Smooth muscle cell (in vitro differentiated cells): ENCODE measurements at regions not wholly inside any gene's neighbourhood (a gene's known extent, or its start where the extent isn't known, plus 50 kb on each side); places are given as distances from the start of the nearest gene placed in this dataset.

ENCODE experiments used
- DNase-seq: peaks from one replicate; lab custom pipeline; 2025; ENCODE audit not compliant: unreplicated experiment; lab: John Stamatoyannopoulos, UW
- H2AFZ ChIP-seq: fragments of 200-600 bp; sonication (generic); 2 replicates; pipeline ENCODE4 v1.6.0; 2016; ENCODE audit warnings: antibody characterized with exemption, low read depth, mild to moderate bottlenecking
- H3F3A ChIP-seq: fragments of 200-600 bp; sonication (generic); 2 replicates; pipeline ENCODE4 v1.6.0; 2017; ENCODE audit warnings: antibody characterized with exemption, low read depth
- H3K27ac ChIP-seq: fragments of 200-600 bp; sonication (generic); 2 replicates; pipeline ENCODE4 v1.5.1; 2016; ENCODE audit warnings: low read depth, mild to moderate bottlenecking
- H3K27me3 ChIP-seq: fragments of 200-600 bp; sonication (generic); 2 replicates; pipeline ENCODE4 v1.6.1; 2016; ENCODE audit warnings: low read depth, mild to moderate bottlenecking
- H3K36me3 ChIP-seq: fragments of 200-600 bp; sonication (generic); 2 replicates; pipeline ENCODE4 v1.5.1; 2016; ENCODE audit warnings: low read depth
- H3K4me1 ChIP-seq: fragments of 200-600 bp; sonication (generic); 2 replicates; pipeline ENCODE4 v1.5.1; 2016; ENCODE audit warnings: low read depth
- H3K4me2 ChIP-seq: fragments of 200-600 bp; sonication (generic); 2 replicates; pipeline ENCODE4 v1.6.0; 2016; ENCODE audit warnings: mild to moderate bottlenecking
- H3K4me3 ChIP-seq: fragments of 200-600 bp; sonication (generic); 2 replicates; pipeline ENCODE4 v1.5.1; 2016; ENCODE audit warnings: mild to moderate bottlenecking
- H3K79me2 ChIP-seq: fragments of 200-600 bp; sonication (generic); 2 replicates; pipeline ENCODE4 v1.6.0; 2016; ENCODE audit warnings: low read depth, mild to moderate bottlenecking
- H3K9ac ChIP-seq: fragments of 200-600 bp; sonication (generic); 2 replicates; pipeline ENCODE4 v1.6.0; 2016; ENCODE audit warnings: low read depth
- H3K9me3 ChIP-seq: fragments of 200-600 bp; sonication (generic); replicated peaks from 2 replicates; pipeline ENCODE4 v1.5.1; 2016; ENCODE audit warnings: low read depth
- H4K20me1 ChIP-seq: fragments of 200-600 bp; sonication (generic); 2 replicates; pipeline ENCODE4 v1.6.0; 2016; ENCODE audit warnings: low read depth
- CTCF ChIP-seq: fragments of 200-600 bp; sonication (generic); IDR thresholded peaks from 2 replicates; pipeline ENCODE4 v1.5.1; 2017; ENCODE audit warnings: borderline replicate concordance, mild to moderate bottlenecking, antibody characterized with exemption; ENCODE audit not compliant: insufficient read depth, poor library complexity, severe bottlenecking
- WGBS: methylation state at CpG from one replicate; pipeline ENCODE4 v1.1.7; 2016; ENCODE audit warnings: low lambda C conversion rate; 5-methylcytosine and 5-hydroxymethylcytosine counted together

DNA sequence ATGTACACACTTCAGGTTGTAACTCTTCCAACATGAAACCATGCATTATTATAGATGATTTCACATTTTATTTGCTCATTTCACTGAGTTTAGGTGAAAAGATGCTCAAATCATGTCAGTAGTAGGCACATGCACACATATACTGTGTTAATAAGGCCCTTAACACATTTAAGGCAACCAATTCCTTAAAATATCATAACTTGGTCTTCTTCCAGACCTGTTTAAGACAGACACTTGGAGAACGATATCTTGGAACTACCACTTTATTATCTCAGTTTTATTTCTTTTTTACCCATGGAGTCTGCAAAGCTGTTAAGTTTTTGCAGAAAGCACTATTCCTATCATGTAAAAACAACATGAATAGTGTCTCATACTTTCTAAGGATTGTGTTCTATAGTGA is 395.2 kb upstream of the MIR17HG start:
- no peak for TF ChIP-seq CTCF
- Histone ChIP-seq H3K4me2 (no peak overlapping the region), H3K36me3 (no peaks in the 10 kb centered on the region), H3K9me3 (no peaks in the 10 kb centered on the region), H3K9ac (no peak overlapping the region), H4K20me1 (no peaks in the 10 kb centered on the region), H3K4me3 (no peak overlapping the region), H3K79me2 (no peaks in the 10 kb centered on the region), H3F3A (no peaks in the 10 kb centered on the region), H3K27me3 (no peaks in the 10 kb centered on the region), H3K4me1 (peaks cover 6% of the 10 kb centered on the region), H2AFZ (no peak overlapping the region), H3K27ac (no peak overlapping the region)
- DNase-seq = no peak
- WGBS = 81% methylated on average over 1 of the region's 1 CpG

- Histone ChIP-seq H3K79me2 (no peaks in the 10 kb centered on the region), H3F3A (no peaks in the 10 kb centered on the region), H3K36me3 (no peaks in the 10 kb centered on the region), H2AFZ (no peak overlapping the region), H3K27me3 (no peaks in the 10 kb centered on the region), H4K20me1 (no peaks in the 10 kb centered on the region), H3K27ac (no peak overlapping the region), H3K9me3 (no peaks in the 10 kb centered on the region), H3K9ac (no peak overlapping the region), H3K4me2 (no peak overlapping the region), H3K4me1 (peaks cover 3% of the 10 kb centered on the region), H3K4me3 (no peak overlapping the region)
- no peak for TF ChIP-seq CTCF
- 91% methylated on average over 2 of the region's 2 CpGs for WGBS
- no peak for DNase-seq
Observed at GRCh38 chr13:90954605-90955195, 392.8 kb upstream of the MIR17HG start.

DNA sequence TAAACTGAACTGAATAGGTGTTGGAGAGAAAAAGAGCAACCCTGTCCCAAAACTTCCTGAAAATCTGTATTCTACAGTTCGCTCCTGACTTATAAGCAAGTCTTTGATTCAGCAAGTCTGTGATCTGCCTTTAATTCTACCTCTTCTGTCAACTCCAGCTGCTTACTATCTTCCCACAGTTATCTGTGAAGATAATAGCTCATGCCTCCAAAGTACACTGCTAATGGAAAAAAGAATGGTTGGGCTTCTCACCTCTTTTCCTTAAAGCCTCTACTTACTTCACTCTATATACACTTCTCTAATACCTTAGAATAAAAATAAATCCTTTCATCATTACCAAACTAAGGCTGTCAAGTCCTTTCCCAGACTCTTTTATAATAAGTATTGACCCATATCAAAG is 391.5 kb upstream of the MIR17HG start:
- Histone ChIP-seq H3K4me2 (peak overlapping the region; percentile 27), H3K9ac (no peak overlapping the region), H3F3A (no peaks in the 10 kb centered on the region), H3K9me3 (no peaks in the 10 kb centered on the region), H3K36me3 (no peaks in the 10 kb centered on the region), H3K27me3 (no peaks in the 10 kb centered on the region), H4K20me1 (no peaks in the 10 kb centered on the region), H3K4me1 (no peaks in the 10 kb centered on the region), H3K27ac (no peak overlapping the region), H2AFZ (peak overlapping the region; percentile 59), H3K79me2 (no peaks in the 10 kb centered on the region), H3K4me3 (no peak overlapping the region)
- DNase-seq = no peak
- 17% methylated on average over 1 of the region's 1 CpG for WGBS
- TF ChIP-seq CTCF = no peak

DNA sequence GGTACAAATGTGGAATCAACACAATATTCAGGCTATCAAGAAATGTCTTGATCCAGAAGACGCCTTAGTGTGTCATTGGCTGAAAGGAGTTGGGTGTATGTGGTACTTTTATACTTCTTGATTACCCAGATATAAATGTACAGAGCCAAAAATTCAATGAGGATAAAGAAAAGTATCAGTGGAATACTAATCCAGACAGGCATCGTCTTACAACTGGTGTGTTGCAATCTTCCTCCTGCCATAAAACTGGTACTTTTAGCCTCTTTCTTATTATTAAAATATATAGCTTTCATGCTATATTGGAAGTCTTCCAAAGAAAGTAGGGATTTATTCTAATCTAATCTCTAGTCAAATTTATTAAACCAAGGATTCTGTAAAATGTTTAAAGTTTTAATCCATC is 388.6 kb upstream of the MIR17HG start:
- no peak for DNase-seq
- no peak overlapping the region for H2AFZ ChIP-seq
- H3K4me3 ChIP-seq = no peak overlapping the region
- H3F3A ChIP-seq = no peaks in the 10 kb centered on the region
- H3K4me1 ChIP-seq = no peaks in the 10 kb centered on the region
- H3K79me2 ChIP-seq = no peaks in the 10 kb centered on the region
- no peak overlapping the region for H3K27ac ChIP-seq
- H4K20me1 ChIP-seq = no peaks in the 10 kb centered on the region
- no peak overlapping the region for H3K9ac ChIP-seq
- TF ChIP-seq CTCF = no peak
- H3K9me3 ChIP-seq = no peaks in the 10 kb centered on the region
- no peak overlapping the region for H3K4me2 ChIP-seq
- 65% methylated on average over 2 of the region's 2 CpGs for whole genome bisulfite sequencing
- no peaks in the 10 kb centered on the region for H3K36me3 ChIP-seq
- no peaks in the 10 kb centered on the region for H3K27me3 ChIP-seq
